ENCODE measurements at regions not wholly inside any gene's neighbourhood (a gene's known extent, or its start where the extent isn't known, plus 50 kb on each side); places are given as distances from the start of the nearest gene placed in this dataset.
"Not testable (repeated sequence)": the region's sequence is repeated elsewhere in the genome, so short reads cannot be mapped to it uniquely, and the experiment has no call there.

GRCh38 chr14:89564989-89565388, 148.0 kb upstream of the FOXN3 start:
- DNase-seq: no peak

DNA sequence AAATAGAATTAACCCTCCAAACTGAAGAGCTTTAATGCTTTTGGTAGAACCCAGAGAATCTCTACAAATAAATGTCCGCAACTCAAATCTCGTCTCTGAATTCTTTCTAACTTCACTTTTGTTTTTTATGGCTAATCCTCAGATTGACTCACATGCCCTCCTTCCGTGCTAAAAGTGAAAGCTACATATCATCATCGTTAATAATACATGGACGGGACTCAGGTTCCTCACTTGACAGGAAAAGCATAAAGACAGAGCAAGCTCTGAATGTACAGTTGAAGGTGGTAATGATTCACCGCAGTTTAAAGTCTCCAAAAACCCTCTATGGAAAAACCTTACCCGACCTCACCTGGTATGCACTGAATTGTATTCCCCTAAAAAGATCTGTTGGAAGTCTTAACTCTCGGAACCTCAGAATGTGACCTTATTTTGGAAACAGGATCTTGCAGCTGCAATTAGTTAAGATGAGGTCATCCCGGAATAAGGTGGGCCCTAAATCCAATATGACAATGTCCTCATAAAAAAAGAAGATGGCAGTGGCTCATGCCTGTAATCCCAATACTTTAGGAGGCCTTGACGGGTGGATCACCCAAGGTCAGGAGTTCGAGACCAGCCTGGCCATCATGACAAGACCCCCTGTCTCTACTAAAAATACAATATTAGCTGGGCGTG, 147.4 kb upstream of the FOXN3 start:
- DNase-seq: no peak

GRCh38 chr14:89563471-89563870, 146.4 kb upstream of the FOXN3 start:
- DNase-seq: no peak

- DNase-seq: no peak
Measured at GRCh38 chr14:89551955-89552354, 134.9 kb upstream of the FOXN3 start.

DNA sequence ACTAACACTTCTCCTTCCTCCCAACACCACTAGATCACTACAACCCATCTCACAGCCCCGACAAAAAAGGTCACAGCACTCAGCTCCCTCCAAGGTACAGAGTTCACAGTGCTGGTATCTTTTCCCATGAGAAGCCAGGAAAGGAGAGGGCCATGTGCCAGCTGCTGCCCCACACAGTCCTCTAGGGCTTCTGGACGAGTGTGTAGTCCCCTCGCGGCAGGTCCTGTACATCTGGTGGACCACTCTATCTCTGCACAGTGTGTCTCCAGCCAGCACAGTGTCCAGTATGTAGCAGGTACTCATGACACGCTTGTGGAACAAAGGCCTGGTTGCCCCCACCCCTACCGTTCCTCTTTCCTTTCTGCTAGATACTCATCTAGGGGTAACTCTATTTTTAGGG, 134.4 kb upstream of the FOXN3 start:
- no peak for DNase-seq

GRCh38 chr14:89550821-89551220, 133.8 kb upstream of the FOXN3 start:
- DNase-seq: no peak

- DNase-seq: no peak
Measured at GRCh38 chr14:89549381-89550125, 132.5 kb upstream of the FOXN3 start.

- DNase-seq: not testable (repeated sequence)
Measured at GRCh38 chr14:89547047-89547446, 130.0 kb upstream of the FOXN3 start.

DNA sequence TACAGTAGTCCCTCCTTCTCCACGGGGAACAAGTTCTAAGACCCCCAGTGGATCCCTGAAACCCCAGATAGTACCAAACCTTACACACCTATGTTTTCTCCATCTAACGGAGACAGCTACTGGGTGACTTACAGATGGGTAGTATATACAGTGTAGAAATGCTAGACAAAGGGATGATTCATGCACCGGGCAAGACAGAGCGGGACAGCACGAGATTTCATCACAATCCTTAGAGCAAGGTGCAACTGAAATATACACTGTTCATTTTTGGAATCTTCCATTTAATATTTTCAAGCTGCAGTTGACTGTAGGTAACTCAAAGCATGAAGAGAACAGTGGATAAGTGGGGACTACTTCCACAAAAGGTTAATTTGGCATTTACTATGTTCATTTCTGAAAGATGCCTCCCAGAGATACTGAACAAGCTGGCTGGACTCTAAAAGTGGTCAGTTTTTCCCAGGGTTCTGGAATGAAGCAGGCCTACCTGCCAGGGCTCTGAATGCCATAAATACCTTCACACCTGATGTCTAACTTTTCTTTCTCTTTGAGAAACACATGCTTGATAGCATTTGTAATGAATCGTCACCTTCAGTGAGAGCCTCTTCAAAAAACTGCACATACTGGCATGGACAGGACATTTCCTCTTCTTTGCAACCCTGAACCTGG, 127.7 kb upstream of the FOXN3 start:
- no peak for DNase-seq

DNA sequence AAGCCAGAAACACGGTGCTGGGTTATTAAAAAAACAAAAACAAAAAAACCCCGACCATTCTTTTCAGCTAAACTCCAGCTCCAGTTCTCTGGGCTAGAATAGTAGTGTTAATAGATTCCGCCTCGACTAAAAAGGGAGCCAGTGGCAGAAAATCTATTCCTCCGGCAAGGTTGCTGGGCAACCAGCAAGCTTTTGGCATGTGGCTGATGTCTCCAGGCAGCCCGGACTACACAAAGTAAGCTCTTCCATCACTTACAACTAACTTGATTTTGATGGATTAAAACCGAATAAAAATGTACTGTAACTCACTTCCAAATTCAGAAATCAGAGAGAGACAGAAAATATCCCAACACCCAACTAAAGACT, 126.4 kb upstream of the FOXN3 start:
- no peak for DNase-seq

DNA sequence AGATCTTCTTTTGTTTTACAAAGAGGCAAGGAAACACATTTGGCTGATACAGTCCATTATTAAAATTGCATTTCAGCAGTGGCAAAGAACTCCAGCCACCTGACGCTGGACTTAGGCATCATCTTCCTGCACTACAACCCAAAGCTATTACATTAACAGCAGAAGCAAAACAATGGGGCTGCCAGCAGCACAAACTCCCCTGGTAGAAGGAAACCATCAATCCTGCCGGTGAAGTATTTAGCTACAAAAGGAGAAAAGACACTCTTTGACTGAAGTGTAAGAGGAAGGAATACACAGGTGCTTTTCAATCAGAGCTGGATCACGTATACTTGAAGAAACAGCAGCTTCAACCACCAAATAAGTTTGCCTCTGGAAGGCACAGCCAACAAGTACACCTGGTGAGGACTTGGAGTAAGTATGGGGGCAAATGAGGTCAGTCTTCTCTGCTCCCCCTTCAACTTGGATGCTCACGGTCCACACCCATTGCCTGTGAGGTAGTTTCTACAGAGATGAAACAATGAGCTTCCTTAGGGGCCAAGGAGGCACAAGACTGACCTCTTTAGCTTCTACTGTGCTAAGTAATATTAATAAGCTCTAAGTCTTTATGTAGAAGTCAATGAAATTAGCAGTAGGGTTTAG, 125.9 kb upstream of the FOXN3 start:
- no peak for DNase-seq

- no peak for DNase-seq
Measured at GRCh38 chr14:89540830-89541470, 123.9 kb upstream of the FOXN3 start.

- DNase-seq: no peak
Measured at GRCh38 chr14:89540009-89540829, 123.2 kb upstream of the FOXN3 start.

GRCh38 chr14:89537911-89538310, 120.9 kb upstream of the FOXN3 start:
- DNase-seq: no peak

- no peak for DNase-seq
Measured at GRCh38 chr14:89534902-89535685, 118.1 kb upstream of the FOXN3 start.

- no peak for DNase-seq
Measured at GRCh38 chr14:89533766-89534165, 116.7 kb upstream of the FOXN3 start.

DNA sequence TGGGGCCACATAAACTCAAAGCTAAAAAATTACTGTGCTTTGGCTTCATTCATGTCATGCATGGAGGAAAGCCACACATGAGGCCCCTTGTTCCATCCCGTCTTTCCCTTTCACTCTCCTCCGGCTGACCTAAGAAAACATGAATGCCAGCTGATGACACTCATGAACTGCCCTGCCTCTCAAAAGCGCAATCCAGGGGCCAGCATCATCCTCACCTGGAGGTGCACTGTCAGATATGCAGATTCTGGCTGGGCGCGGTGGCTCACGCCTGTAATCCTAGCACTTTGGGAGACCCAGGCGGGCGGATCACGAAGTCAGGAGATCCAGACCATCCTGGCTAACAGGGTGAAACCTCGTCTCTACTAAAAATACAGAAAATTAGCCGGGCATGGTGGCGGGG, 116.1 kb upstream of the FOXN3 start:
- no peak for DNase-seq

DNA sequence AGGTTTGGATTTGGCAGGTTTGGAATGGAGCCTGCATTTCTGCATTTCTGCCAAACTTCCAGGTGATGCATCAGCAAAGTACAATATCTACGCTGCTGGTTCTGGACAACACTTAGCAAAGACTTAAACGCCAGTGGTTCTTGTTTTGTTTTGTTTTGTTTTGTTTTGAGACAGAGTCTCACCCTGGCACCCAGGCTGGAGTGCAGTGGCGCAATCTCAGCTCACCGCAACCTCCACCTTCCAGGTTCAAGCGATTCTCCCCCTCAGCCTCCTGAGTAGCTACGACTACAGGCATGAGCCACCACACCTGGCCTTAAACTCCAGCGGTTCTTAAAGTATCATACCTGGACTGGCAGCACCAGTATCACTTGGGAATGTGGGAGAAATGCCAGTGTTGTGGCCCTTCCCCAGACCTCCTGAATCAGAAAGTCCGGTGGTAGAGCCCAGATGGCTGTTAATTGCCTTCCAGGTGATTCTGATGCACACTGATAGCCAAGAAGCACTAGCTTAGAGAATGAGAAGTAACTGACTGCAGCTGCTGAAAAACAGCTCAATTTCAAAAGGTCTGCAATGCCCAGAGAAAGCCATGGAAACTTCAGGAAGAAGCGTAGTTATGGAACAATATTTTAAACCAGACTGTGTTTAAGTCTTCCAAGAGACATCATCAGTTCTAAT, 114.8 kb upstream of the FOXN3 start:
- DNase-seq: no peak

DNA sequence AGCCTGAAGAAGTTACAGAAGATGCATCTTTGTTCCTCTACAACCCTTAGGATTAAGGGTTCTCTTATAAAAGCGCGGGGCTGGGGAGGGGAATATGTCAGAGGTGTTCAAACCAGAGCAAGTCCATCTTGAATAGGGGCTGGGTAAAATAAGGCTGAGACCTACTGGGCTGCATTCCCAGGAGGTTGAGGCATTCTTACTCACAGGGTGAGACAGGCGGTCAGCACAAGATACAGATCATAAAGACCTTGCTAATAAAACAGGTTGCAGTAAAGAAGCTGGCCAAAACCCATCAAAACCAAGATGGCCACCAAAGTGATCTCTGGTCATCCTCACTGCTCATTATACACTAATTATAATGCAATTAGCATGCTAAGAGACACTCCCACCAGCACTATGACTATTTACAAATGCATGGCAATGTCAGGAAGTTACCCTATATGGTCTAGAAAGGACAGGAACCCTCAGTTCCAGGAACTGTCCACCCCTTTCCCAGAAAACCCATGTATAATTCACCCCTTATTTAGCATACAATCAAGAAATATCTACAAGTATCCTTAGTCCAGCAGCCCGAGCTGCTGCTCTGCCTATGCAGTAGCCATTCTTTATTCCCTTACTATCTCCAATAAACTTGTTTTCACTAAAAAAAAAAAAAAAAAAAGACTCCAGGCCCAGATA, 108.1 kb upstream of the FOXN3 start:
- no peak for DNase-seq

GRCh38 chr14:89524412-89524811, 107.4 kb upstream of the FOXN3 start:
- no peak for DNase-seq

Measured in skin of body (tissue), 1 donor.